Natural killer cell treated with Interleukin-12 subunit alpha and Interleukin-12 subunit beta and Interleukin-15 and Interleukin-18, amount 100 ng/mL, for 72 hours (primary cell): ENCODE measurements at regions not wholly inside any gene's neighbourhood (a gene's known extent, or its start where the extent isn't known, plus 50 kb on each side); places are given as distances from the start of the nearest gene placed in this dataset.

Source experiments
- ATAC-seq, 2 donors: fragments of 150-1000 bp; cut with Tn5 transposase in 1 of 2; sonication (Bioruptor Pico), chemical (Tn5 transposase) in 1 of 2; 2 replicates each; pipeline ENCODE4 v1.10.0; 2021
- DNase-seq: peaks from one replicate; pipeline ENCODE4 v3.0.0; 2022; ENCODE audit warnings: low spot score
- H3K27ac Mint-ChIP-seq, 2 donors: 1 replicate in 1 of 2; 2 replicates in 1 of 2; pipeline ENCODE4 v1.8.0; 2022; ENCODE audit warnings: mixed read lengths in 2 of 2, mild to moderate bottlenecking in 1 of 2, moderate library complexity in 1 of 2
- H3K27me3 Mint-ChIP-seq, 2 donors: 1 replicate in 1 of 2; 2 replicates in 1 of 2; pipeline ENCODE4 v1.8.0; 2022; ENCODE audit warnings: mixed read lengths in 2 of 2
- H3K36me3 Mint-ChIP-seq: one replicate; pipeline ENCODE4 v1.8.0; 2022; ENCODE audit warnings: mixed read lengths
- H3K4me1 Mint-ChIP-seq, 2 donors: 1 replicate in 1 of 2; 2 replicates in 1 of 2; pipeline ENCODE4 v1.8.0; 2022; ENCODE audit warnings: low read depth in 2 of 2, mixed read lengths in 2 of 2, mild to moderate bottlenecking in 1 of 2
- H3K4me3 Mint-ChIP-seq: one replicate; pipeline ENCODE4 v1.8.0; 2022; ENCODE audit warnings: mixed read lengths
- H3K9me3 Mint-ChIP-seq: 2 replicates; pipeline ENCODE4 v1.8.0; 2022; ENCODE audit warnings: mixed read lengths

DNA sequence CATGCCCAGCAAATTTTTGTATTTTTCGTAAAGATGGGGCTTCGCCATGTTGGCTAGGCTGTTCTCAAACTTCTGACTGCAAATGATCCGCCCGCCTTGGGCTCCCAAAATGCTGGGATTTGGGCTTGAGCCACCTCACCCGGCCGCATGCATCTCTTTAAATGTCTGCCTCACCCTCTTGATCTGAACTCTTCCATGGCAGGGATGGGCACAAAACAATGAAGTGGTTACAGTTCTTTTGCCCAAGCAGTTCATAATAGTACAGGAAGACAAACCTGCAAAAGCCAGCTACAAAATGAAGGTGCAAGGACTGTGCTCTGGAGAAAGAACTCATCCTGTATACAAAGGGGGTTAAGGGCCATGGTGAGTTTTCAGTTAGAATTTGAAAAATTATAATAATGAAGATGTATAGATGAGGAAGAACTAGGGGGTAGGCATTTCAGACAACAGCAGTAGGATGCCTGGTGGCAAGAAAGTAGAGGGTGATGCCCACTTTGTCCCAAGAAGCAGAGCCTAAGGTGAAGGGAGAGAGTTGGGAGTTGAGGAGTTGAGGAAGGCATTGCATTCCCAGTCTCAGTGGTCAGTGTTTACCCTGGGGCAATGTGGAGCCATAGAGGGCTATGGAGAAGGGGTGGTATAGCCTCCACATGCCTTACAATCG is 160.8 kb upstream of the MYCN start:
- no peaks in the 10 kb centered on the region for H3K4me1 Mint-ChIP-seq
- no peaks in the 10 kb centered on the region for H3K27me3 Mint-ChIP-seq
- H3K4me3 Mint-ChIP-seq = no peak overlapping the region
- H3K36me3 Mint-ChIP-seq = no peaks in the 10 kb centered on the region
- ATAC-seq (no peak), DNase-seq (no peak)
- no peaks in the 10 kb centered on the region for H3K9me3 Mint-ChIP-seq
- H3K27ac Mint-ChIP-seq = no peak overlapping the region

DNA sequence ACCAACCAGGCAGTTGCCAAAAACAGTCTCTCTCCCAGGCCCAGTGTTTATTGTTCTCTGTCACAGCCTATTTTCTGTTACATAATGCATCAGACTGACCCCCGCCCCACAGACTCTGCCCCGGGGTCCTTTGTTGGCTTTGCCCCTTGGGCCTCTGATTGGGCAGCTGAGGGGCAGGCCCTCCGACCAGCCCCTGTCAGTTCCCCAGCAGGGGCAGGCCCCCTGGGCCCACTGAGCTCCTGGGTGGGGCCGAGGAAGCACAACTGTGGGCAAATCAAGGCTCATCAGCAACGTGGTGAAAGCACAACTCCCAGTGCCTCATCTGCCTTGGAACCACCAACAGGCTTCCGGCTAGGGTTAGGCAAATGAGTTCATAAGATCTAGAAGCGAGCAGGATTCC is 160.1 kb upstream of the MYCN start:
- Mint-ChIP-seq H3K36me3 (no peaks in the 10 kb centered on the region), H3K4me3 (no peak overlapping the region)
- ATAC-seq = no peak

DNA sequence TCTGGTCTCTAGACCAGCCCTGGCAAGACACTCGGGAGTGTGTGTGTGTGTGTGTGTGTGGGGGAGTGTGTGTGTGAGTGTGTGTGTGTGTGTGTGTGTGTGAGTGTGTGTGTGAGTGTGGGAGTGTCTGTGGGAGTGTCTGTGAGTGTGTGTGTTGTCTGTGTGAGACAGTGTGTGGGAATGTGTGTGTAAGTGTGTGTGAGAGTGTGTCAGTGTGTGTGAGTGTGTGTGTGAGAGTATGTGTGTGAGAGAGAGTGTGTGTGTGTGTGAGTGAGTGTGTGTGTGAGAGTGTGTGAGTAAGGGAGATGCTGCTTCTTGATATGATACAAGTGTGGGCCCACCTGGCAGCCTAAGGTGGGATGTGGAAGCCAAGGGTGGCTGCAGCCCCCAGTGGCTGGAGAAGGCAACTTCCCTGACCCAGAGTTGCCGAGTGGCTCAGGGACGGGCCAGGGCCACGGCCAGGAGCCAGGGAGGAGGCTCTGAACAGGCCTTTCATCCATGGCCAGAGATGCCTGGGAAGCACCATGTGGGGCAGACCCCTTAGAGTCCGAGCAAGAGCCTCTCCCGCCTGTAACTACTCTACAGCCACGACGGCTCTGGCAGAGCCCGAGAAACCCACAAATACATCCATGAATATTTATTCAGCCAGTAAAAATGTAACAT is 159.3 kb upstream of the MYCN start:
- Mint-ChIP-seq H3K4me3 (no peak overlapping the region), H3K4me1 (no peaks in the 10 kb centered on the region), H3K9me3 (no peaks in the 10 kb centered on the region), H3K27me3 (no peaks in the 10 kb centered on the region), H3K36me3 (no peaks in the 10 kb centered on the region), H3K27ac (no peak overlapping the region)
- ATAC-seq = no peak
- no peak for DNase-seq

More for the DNA sequence above, 160.1 kb upstream of the MYCN start:
- Mint-ChIP-seq H3K4me1 (no peaks in the 10 kb centered on the region), H3K27ac (no peak overlapping the region), H3K9me3 (no peaks in the 10 kb centered on the region), H3K27me3 (no peaks in the 10 kb centered on the region)
- DNase-seq = no peak

DNA sequence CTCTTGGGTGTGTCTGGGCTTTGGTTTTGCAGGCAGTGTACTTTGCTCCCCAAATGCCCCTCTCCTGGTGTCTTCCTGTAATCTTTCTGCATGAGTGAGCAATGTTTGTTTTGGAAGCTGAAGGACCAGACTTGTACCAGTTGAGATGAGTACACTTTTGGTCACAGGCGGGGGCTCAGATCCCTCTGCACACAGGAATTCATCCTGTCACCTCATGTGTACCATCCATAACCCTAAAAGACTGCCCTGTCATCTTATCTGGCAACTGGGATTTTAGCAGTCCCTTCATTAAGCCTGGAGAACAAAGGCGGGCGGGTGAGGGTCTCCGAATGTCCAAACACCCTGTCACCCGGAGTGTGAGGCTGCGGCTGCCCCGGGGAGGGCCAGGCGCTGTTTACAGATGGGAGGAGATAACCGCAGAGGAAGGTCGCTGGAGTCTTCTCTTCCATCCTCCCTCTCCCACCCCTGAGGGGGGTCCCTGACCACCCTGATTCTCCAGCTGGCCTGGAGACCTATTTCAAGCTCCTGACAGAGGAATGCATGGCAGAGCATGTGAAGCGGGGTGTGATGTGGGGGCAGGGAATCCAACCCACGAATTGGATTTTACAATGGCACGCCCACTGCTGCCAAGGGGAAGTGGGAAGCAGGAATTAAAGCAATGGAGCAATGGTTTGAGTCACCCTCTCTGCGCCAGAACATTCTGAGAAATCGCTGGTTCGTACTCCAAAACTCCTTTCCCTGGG is 158.2 kb upstream of the MYCN start:
- DNase-seq = no peak
- no peak overlapping the region for H3K4me3 Mint-ChIP-seq

DNA sequence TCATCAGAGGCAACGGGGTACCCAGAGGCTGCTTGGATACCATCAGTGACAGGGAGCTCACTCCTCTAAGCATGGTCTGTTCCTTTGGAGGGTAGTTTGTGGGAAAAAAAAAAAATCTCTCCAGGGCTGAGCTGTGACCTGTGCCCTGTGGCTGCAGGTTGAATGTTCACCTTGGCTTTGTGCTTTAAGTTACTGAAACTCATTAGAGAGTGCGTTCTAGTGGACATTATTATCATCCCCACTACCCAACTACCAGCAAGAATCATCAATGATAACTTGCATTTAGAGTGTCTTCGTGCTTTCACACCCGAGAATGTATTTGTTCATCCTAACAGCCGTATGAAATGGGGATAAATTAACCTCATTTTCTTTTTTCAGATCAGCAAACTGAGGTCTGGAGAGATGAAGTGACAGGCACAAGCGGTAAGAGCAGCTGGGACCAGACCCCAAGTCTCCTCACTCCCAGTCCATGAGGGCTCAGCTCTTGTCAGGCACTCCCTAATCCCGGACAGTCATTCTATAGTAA is 157.5 kb upstream of the MYCN start:
- Mint-ChIP-seq H3K27me3 (peaks cover 0 to 2% of the 10 kb centered on the region in 2 donors), H3K4me1 (no peaks in the 10 kb centered on the region), H3K36me3 (no peaks in the 10 kb centered on the region), H3K9me3 (peaks cover 3% of the 10 kb centered on the region), H3K27ac (no peak overlapping the region), H3K4me3 (no peak overlapping the region)
- DNase-seq (no peak), ATAC-seq (no peak)

More for the DNA sequence above, 158.2 kb upstream of the MYCN start:
- no peak for ATAC-seq
- H3K27me3 Mint-ChIP-seq = no peaks in the 10 kb centered on the region
- H3K36me3 Mint-ChIP-seq = no peaks in the 10 kb centered on the region
- no peaks in the 10 kb centered on the region for H3K4me1 Mint-ChIP-seq
- H3K27ac Mint-ChIP-seq = no peak overlapping the region
- H3K9me3 Mint-ChIP-seq = no peaks in the 10 kb centered on the region

DNA sequence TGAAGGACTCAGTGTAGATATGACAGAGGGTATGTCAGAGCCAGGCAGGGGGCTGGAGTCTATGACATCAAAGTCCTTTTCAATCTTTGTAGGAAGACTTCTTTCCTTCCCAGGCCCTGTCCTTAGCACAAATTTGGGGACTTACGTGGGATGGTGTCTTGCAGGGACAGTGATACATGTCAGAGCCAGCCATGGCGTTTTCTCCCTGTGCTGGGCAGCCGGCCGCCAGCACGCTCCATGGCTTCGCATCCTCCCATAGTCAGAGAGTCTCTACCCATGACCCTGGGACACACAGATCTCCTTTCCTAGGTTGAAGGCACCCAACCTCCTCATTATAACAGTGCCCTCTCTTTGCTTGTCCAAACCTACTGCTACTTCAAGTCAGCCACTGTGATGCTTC is 156.9 kb upstream of the MYCN start:
- Mint-ChIP-seq H3K9me3 (peaks cover 4% of the 10 kb centered on the region), H3K4me3 (no peak overlapping the region), H3K36me3 (no peaks in the 10 kb centered on the region), H3K4me1 (no peaks in the 10 kb centered on the region), H3K27ac (no peak overlapping the region), H3K27me3 (peaks cover 0 to 2% of the 10 kb centered on the region in 2 donors)
- ATAC-seq (no peak), DNase-seq (no peak)

DNA sequence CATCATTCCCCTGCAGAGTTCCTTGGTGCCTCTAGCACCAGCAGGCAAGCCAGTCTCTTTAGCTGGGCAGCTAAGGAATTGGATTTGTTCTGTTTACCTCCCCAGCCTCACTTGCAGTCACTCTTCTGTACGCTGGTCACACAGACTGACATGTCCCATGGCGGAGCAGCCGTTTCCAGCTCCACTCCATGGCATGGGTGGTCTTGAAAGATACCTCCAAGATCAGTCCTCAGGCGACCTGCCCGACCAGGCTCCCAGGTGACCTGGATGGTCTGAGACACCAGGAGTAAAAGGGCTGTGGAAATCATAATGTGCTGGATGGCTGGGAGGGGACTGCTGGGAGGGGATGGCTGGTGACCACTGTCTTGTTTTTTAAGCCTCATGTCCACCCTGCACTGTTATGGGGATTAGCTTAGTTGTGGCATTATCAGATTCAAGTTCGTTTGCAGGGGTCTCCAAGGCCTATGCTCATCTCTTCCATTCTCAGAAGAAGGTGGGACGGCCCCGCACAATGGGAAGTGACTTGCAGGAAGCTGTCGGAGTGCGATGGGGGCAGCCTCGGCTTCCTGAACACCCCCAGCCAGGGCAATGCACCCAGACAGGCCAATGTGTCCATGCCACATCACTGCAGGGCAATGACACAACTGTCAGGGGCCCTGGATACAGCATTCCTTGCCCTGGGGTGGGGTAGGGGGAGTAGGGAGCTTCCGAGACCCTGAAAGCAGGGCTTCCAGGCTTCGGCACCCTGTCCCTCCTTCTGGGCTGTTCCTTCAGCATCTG is 156.1 kb upstream of the MYCN start:
- H3K27ac Mint-ChIP-seq = no peak overlapping the region
- no peak overlapping the region for H3K4me3 Mint-ChIP-seq
- H3K9me3 Mint-ChIP-seq = peaks cover 4% of the 10 kb centered on the region
- H3K36me3 Mint-ChIP-seq = no peaks in the 10 kb centered on the region
- H3K27me3 Mint-ChIP-seq = peaks cover 0 to 2% of the 10 kb centered on the region in 2 donors
- ATAC-seq (no peak), DNase-seq (no peak)
- no peaks in the 10 kb centered on the region for H3K4me1 Mint-ChIP-seq

DNA sequence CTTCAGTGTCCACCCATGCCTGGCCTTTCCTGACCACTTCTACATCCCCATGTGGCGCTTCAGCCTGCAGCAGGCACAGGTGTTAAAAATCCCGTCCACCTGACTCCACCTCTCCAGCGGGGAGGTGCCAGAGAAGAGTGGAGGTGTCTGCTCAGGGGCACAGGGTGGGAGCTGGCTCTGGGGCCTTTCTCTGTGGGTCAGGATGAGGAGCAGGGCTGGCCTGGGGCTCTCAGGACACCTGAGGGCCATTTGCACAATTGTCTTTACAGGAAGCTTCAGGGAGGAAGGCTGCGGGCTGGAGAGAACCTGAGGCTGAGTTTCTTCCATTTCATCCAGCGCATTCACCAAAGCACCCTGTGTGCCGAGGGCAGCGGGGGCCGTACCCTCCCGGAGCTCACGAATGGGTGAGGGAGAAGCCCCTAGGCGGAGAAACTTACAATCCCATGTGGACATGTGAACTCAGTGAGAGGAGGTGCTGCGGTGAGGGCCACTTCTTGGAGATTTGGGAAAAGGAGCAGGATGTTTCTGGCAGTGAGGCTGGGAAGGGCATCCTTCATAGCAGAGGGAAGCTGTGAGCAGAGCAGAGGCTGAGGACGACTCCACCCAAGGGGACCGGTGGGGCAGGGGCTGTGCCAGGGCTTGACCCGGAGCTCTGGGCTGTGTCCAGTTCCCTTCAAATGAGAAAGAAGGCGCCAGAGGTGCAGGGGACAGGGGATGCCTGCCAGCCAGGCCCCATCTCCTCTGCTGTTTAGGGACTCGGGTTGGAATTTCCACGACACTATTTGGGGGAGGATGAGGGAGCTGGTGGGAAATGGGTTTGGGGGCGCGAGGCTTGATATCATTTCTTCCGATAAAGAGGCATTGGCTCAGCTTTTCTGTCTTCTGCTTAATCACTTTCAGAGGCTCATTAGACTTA is 155.2 kb upstream of the MYCN start:
- Mint-ChIP-seq H3K4me1 (no peaks in the 10 kb centered on the region), H3K4me3 (no peak overlapping the region), H3K36me3 (no peaks in the 10 kb centered on the region), H3K27ac (no peak overlapping the region), H3K27me3 (peaks cover 0 to 2% of the 10 kb centered on the region in 2 donors), H3K9me3 (peaks cover 4% of the 10 kb centered on the region)
- DNase-seq (no peak), ATAC-seq (no peak)

DNA sequence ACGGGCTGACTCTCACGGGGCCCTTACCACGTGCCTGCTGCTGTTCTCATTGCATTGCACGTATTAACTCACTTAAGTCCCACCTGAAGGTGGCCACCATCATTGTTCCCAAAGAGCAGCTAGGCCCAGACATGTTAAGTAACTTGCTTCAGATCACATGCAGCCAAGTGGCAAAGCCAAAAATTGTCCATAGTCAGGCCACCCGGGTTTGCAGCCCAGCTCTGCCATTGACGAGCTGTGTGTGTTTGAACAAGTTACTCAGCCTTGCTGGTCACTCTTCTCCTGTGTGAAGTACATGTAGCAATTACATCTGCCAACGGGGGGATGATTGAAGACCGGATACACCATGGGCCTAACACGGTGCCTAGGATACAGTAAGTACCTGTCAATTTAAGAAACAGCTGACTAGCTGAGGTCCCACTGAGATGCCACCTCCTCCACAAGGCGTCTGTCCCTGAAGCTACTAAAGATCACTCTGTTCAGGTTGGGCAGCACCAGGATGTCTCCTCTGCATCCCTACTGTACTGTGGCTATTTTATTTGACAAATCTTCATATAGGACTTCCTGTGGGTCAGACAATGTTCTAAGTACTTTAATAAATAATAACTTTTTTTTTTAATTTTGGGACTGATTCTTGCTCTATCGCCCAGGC is 154.2 kb upstream of the MYCN start:
- Mint-ChIP-seq H3K9me3 (peaks cover 4% of the 10 kb centered on the region), H3K4me3 (no peak overlapping the region), H3K4me1 (no peaks in the 10 kb centered on the region), H3K36me3 (no peaks in the 10 kb centered on the region), H3K27me3 (peaks cover 0 to 2% of the 10 kb centered on the region in 2 donors), H3K27ac (no peak overlapping the region)
- ATAC-seq = no peak
- no peak for DNase-seq

DNA sequence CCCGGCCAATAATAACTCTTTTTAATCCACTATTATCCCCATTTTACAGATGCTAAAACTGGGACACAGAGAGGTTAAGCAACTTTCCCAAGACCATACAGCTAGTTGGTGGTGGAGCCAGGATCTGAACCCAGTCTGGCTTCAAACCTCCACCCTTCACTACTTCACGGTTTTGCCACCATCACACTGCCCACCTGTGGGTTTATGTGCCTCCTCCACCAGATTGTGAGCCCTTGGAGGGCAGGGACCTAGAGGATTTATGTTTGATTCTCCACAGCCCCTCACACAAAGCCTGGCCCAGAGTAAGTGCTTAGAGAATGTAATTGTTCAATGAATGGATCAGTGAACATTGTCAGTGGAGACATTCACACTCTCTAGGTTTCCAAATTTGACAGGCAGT is 153.4 kb upstream of the MYCN start:
- Mint-ChIP-seq H3K9me3 (peaks cover 4% of the 10 kb centered on the region), H3K4me3 (no peak overlapping the region), H3K27me3 (peaks cover 0 to 2% of the 10 kb centered on the region in 2 donors), H3K27ac (no peak overlapping the region), H3K4me1 (no peaks in the 10 kb centered on the region), H3K36me3 (no peaks in the 10 kb centered on the region)
- DNase-seq (no peak), ATAC-seq (no peak)

DNA sequence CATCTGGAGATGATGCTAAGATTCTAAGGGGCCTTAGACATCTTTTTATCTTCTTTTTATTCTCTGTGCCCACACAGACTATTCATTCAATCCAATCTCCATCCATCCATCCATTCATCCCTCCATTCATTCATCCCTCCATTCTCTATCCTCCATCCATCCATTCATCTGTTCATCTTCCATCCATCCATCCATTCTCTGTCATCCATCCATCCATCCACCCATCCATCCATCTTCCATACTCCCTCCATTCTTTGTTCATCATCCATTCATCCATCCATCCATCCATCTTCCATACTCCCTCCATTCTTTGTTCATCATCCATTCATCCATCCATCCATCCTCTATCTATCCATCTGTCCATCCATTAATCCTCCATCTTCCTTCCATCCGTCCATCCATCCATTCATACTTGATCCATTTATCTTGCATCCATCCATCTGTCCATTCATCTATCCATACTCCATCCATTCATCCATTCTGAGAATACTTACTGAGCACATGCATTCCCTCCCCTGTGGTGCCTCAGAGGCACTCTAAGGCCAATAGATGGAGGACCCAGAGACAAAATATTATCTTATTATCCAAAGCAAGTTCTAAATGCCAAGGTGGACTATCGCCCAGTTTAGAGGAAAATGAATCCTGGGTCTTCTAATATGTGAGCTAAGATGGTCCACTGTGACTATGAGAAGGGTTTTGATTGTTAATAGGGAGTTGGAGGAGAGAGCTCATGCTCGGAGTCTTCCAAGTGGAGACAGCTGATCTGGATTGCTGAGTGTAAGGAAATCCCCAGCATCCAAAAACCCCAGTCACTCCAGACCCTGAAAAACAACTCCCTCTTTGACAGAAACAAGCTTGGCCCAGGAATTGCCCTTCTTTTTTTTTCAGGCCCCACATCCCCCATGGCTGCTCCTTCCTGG is 152.6 kb upstream of the MYCN start:
- ATAC-seq (no peak), DNase-seq (no peak)
- H3K27ac Mint-ChIP-seq = no peak overlapping the region
- H3K4me3 Mint-ChIP-seq = no peak overlapping the region
- H3K36me3 Mint-ChIP-seq = no peaks in the 10 kb centered on the region
- peaks cover 4% of the 10 kb centered on the region for H3K9me3 Mint-ChIP-seq
- H3K4me1 Mint-ChIP-seq = no peaks in the 10 kb centered on the region
- H3K27me3 Mint-ChIP-seq = peaks cover 0 to 2% of the 10 kb centered on the region in 2 donors

DNA sequence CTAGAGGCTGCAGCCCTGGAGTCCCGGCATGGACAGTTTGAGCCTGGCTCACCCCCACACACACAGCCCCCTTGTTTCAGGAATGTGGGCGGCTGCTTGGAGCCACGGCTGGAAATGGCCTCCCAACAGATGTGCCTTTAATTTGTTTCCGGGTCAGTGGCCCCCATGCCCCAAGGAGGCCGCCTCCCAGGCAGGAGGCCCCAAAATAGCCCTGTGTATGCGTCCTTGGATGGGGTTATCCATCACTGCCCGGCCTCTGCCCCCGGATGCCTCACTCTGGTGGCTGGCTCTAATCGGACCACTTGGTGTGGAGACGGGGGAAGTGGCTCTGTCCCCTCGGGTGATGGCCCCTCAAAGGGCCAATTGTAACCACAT is 151.9 kb upstream of the MYCN start:
- no peaks in the 10 kb centered on the region for H3K36me3 Mint-ChIP-seq
- DNase-seq = no peak
- ATAC-seq = no peak
- no peak overlapping the region for H3K27ac Mint-ChIP-seq
- H3K4me3 Mint-ChIP-seq = no peak overlapping the region
- H3K4me1 Mint-ChIP-seq = no peaks in the 10 kb centered on the region
- peaks cover 0 to 2% of the 10 kb centered on the region in 2 donors for H3K27me3 Mint-ChIP-seq
- peaks cover 4% of the 10 kb centered on the region for H3K9me3 Mint-ChIP-seq
